ENCODE measurements at regions not wholly inside any gene's neighbourhood (a gene's known extent, or its start where the extent isn't known, plus 50 kb on each side); places are given as distances from the start of the nearest gene placed in this dataset.

- no peak for TF ChIP-seq CTCF (IDR thresholded peaks at IDR 0.05)
- no peak for TF ChIP-seq POLR2A (IDR thresholded peaks at IDR 0.05)
Observed at GRCh38 chr13:103145442-103145841, 79.2 kb upstream of the SLC10A2 start.

Data from lower leg skin (tissue), 3 donors.